Endothelial cell (in vitro differentiated cells): ENCODE measurements at regions not wholly inside any gene's neighbourhood (a gene's known extent, or its start where the extent isn't known, plus 50 kb on each side); places are given as distances from the start of the nearest gene placed in this dataset.

Experiments used
- DNase-seq: peaks from one replicate; pipeline ENCODE4 v3.0.0; 2021; ENCODE audit warnings: low spot score
- H3K27ac Mint-ChIP-seq: one replicate; pipeline ENCODE4 v1.8.0; 2021; ENCODE audit warnings: mixed read lengths, inconsistent platforms; ENCODE audit not compliant: unreplicated experiment
- H3K27me3 Mint-ChIP-seq: one replicate; pipeline ENCODE4 v1.8.0; 2021; ENCODE audit warnings: mild to moderate bottlenecking, moderate library complexity, mixed read lengths, inconsistent platforms; ENCODE audit not compliant: unreplicated experiment
- H3K36me3 Mint-ChIP-seq: one replicate; pipeline ENCODE4 v1.8.0; 2021; ENCODE audit warnings: mild to moderate bottlenecking, low read depth, mixed read lengths, inconsistent platforms; ENCODE audit not compliant: unreplicated experiment
- H3K4me1 Mint-ChIP-seq: one replicate; pipeline ENCODE4 v1.8.0; 2021; ENCODE audit warnings: mild to moderate bottlenecking, mixed read lengths, inconsistent platforms; ENCODE audit not compliant: unreplicated experiment
- H3K4me3 Mint-ChIP-seq: one replicate; pipeline ENCODE4 v1.8.0; 2021; ENCODE audit warnings: mild to moderate bottlenecking, mixed read lengths, inconsistent platforms; ENCODE audit not compliant: unreplicated experiment
- H3K9me3 Mint-ChIP-seq: one replicate; pipeline ENCODE4 v1.8.0; 2021; ENCODE audit warnings: mixed read lengths, inconsistent platforms; ENCODE audit not compliant: unreplicated experiment
- TF ChIP-seq, protein P1 (sequence below): fragments of 200-600 bp; sonication (generic); IDR thresholded peaks from one replicate; pipeline ENCODE4 v1.5.0; 2021; ENCODE audit warnings: antibody characterized with exemption; ENCODE audit not compliant: unreplicated experiment

DNA sequence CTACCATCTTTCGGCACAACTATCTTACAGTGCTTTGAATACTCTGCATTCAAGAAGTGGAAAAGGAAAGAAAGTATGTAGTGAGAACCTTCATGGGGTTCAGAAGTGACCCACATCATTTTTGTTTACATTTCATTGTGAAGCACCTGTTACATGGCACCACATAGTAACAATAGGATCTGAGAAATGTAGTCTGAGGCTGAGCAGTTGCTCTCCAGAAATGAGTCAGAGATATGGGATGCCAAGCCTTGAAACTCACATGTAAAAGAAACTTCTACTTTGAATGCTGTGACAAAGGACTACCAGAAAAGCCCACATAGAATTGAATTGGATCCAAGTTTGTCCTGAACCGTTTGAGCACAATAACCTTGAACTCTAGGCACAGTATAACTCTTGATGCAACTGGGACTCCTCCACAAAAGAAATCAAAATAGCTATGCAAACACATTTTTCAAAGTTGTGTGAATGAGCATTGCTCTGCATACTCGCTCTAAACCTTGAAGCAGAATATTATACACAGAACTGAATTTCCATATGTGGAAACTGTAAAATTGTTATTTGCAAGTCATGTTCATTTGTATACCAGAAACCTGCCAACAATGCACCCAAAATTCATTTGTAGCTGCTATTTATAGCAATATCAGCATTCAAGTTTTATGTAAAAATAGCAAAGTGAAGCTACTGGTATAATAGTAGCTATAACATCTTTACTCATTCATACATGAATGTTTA, 400.9 kb upstream of the POU3F2 start:
- no peaks in the 10 kb centered on the region for H3K36me3 Mint-ChIP-seq

DNA sequence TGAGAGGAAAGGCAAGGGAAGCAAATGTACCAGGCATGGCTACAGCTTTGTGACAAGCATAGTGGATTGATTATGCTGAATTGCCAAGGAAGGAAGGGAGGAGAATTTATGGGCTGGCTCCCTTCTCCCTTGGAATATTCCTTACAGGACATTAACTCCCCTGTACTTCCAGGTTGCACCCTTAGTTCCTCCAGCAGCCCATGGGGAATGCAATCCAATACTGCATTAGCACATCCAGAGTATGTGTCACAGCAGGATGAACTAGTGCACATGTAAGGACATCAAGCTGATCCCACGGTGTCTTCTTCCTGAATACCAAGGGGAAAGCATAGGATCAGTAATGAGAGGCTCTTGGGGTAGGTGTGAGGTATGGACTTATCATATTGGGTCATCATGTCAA, 390.7 kb upstream of the POU3F2 start:
- Mint-ChIP-seq H3K27ac (no peak overlapping the region), H3K9me3 (no peaks in the 10 kb centered on the region), H3K4me1 (no peaks in the 10 kb centered on the region), H3K27me3 (peaks cover 2% of the 10 kb centered on the region), H3K36me3 (no peaks in the 10 kb centered on the region), H3K4me3 (no peak overlapping the region)
- no peak for DNase-seq
- TF ChIP-seq, protein P1, sequence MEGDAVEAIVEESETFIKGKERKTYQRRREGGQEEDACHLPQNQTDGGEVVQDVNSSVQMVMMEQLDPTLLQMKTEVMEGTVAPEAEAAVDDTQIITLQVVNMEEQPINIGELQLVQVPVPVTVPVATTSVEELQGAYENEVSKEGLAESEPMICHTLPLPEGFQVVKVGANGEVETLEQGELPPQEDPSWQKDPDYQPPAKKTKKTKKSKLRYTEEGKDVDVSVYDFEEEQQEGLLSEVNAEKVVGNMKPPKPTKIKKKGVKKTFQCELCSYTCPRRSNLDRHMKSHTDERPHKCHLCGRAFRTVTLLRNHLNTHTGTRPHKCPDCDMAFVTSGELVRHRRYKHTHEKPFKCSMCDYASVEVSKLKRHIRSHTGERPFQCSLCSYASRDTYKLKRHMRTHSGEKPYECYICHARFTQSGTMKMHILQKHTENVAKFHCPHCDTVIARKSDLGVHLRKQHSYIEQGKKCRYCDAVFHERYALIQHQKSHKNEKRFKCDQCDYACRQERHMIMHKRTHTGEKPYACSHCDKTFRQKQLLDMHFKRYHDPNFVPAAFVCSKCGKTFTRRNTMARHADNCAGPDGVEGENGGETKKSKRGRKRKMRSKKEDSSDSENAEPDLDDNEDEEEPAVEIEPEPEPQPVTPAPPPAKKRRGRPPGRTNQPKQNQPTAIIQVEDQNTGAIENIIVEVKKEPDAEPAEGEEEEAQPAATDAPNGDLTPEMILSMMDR: no peak

More for the DNA sequence above, 400.9 kb upstream of the POU3F2 start:
- no peak overlapping the region for H3K27ac Mint-ChIP-seq
- no peaks in the 10 kb centered on the region for H3K27me3 Mint-ChIP-seq
- H3K9me3 Mint-ChIP-seq: no peaks in the 10 kb centered on the region
- TF ChIP-seq, protein P1: no peak
- no peak overlapping the region for H3K4me3 Mint-ChIP-seq
- H3K4me1 Mint-ChIP-seq: no peaks in the 10 kb centered on the region
- no peak for DNase-seq

DNA sequence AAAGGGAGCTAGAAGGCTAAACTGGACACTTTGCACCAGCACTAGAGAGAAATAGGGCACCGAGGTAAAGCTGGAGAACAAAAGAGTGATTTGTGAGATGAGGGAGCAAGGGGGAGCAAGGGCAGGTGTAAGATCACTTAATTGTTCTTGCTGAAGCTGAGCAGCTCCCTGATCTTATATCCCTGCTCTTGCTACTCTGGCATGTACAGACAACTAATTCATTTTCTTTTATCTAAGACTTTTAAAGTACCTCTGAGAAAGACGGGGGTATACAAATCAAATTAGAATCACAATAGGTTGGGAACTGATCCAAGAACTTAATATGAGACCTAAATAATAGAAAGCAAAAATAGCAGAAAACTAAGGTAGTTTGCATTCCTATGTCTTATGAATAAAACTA, 381.7 kb upstream of the POU3F2 start:
- DNase-seq: no peak
- Mint-ChIP-seq H3K36me3 (no peaks in the 10 kb centered on the region), H3K4me3 (no peak overlapping the region)

DNA sequence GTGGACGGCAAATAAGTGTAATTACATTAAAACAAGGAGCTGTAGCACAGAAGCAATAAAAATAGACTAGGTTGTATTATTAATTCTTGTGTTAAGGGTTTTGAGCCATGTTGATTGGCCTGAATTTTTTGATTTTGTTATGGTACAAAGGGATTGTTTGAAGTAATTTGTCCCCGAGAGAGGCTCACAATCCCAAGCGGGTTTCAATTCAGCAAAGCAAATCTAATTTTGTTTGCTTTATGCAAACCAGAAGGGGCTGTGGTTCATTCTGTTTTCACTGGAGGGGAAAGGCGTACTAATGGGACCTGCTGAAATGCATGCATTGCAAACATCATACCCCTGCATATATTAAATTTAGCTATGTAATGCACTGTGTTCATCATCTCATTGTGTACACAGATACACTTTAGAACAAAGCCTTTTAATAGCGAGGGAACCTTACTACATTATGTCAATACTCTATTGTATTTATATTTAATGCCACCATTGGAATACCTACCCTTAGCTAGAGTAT, 379.5 kb upstream of the POU3F2 start:
- Mint-ChIP-seq H3K9me3 (no peaks in the 10 kb centered on the region), H3K27me3 (no peaks in the 10 kb centered on the region), H3K4me3 (no peak overlapping the region), H3K36me3 (no peaks in the 10 kb centered on the region), H3K27ac (no peak overlapping the region), H3K4me1 (no peaks in the 10 kb centered on the region)
- TF ChIP-seq, protein P1: no peak
- no peak for DNase-seq

More for the DNA sequence above, 381.7 kb upstream of the POU3F2 start:
- H3K27ac Mint-ChIP-seq: no peak overlapping the region
- no peaks in the 10 kb centered on the region for H3K9me3 Mint-ChIP-seq
- H3K4me1 Mint-ChIP-seq: no peaks in the 10 kb centered on the region
- H3K27me3 Mint-ChIP-seq: no peaks in the 10 kb centered on the region
- TF ChIP-seq, protein P1: no peak

DNA sequence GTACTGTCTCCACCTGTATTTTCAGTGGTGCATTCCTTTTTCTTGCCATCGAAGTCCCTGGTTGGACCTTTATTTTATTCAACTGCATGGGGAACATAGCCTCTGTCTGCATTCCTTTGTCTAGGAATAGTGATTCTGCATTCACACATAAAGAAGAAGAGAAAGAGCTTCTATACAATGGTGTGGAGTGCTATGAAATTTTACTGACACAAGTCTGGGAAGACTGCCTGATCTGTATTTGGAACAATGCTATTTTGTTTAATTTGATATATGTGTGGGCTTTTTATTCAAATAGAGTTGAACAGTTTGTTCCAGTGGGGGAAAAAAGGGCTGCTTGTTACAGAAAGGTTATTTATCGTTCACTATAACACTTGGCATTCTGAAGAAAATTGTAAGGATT, 375.7 kb upstream of the POU3F2 start:
- H3K36me3 Mint-ChIP-seq: no peaks in the 10 kb centered on the region
- no peaks in the 10 kb centered on the region for H3K9me3 Mint-ChIP-seq
- H3K27ac Mint-ChIP-seq: no peak overlapping the region
- TF ChIP-seq, protein P1: no peak
- no peak for DNase-seq
- H3K27me3 Mint-ChIP-seq: no peaks in the 10 kb centered on the region
- H3K4me1 Mint-ChIP-seq: no peaks in the 10 kb centered on the region
- no peak overlapping the region for H3K4me3 Mint-ChIP-seq
